ENCODE measurements at regions not wholly inside any gene's neighbourhood (a gene's known extent, or its start where the extent isn't known, plus 50 kb on each side); places are given as distances from the start of the nearest gene placed in this dataset.

GRCh38 chr15:69713726-69714559 lies 261.3 kb downstream of the RPLP1 start:
- H3K4me3 ChIP-seq, result no peak overlapping the region
- H3K9me3 ChIP-seq, result peaks cover 0 to 2% (median 0%) of the 10 kb centered on the region in 4 donors
- TF ChIP-seq POLR2A (IDR thresholded peaks at IDR 0.05), result no peak
- TF ChIP-seq, protein P1, sequence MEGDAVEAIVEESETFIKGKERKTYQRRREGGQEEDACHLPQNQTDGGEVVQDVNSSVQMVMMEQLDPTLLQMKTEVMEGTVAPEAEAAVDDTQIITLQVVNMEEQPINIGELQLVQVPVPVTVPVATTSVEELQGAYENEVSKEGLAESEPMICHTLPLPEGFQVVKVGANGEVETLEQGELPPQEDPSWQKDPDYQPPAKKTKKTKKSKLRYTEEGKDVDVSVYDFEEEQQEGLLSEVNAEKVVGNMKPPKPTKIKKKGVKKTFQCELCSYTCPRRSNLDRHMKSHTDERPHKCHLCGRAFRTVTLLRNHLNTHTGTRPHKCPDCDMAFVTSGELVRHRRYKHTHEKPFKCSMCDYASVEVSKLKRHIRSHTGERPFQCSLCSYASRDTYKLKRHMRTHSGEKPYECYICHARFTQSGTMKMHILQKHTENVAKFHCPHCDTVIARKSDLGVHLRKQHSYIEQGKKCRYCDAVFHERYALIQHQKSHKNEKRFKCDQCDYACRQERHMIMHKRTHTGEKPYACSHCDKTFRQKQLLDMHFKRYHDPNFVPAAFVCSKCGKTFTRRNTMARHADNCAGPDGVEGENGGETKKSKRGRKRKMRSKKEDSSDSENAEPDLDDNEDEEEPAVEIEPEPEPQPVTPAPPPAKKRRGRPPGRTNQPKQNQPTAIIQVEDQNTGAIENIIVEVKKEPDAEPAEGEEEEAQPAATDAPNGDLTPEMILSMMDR (IDR thresholded peaks at IDR 0.05), result no peak
- no peak for TF ChIP-seq EP300 (IDR thresholded peaks at IDR 0.05)
- peaks cover 0 to under 1% (median 0%) of the 10 kb centered on the region in 4 donors for H3K4me1 ChIP-seq
- DNase-seq (ENCODE audit: low spot score in 2 of 2), result no peak
- H3K27me3 ChIP-seq, result no peaks in the 10 kb centered on the region
- H3K27ac ChIP-seq, result no peak overlapping the region
- 81 to 84% methylated on average over 9 of the region's 9 CpGs for WGBS, 2 donors
- H3K36me3 ChIP-seq, result no peaks in the 10 kb centered on the region

- TF ChIP-seq POLR2A (IDR thresholded peaks at IDR 0.05) (no peak), EP300 (IDR thresholded peaks at IDR 0.05) (no peak)
- TF ChIP-seq, protein P1 (IDR thresholded peaks at IDR 0.05), result no peak
- 72 to 77% methylated on average over 2 of the region's 2 CpGs for WGBS, 2 donors
- no peak overlapping the region for H3K27ac ChIP-seq
- H3K27me3 ChIP-seq, result no peaks in the 10 kb centered on the region
- H3K36me3 ChIP-seq, result no peaks in the 10 kb centered on the region
- peaks cover 0 to 9% (median 0%) of the 10 kb centered on the region in 4 donors for H3K4me1 ChIP-seq
- H3K4me3 ChIP-seq, result no peak overlapping the region
- no peak for DNase-seq (ENCODE audit: low spot score in 2 of 2)
- H3K9me3 ChIP-seq, result no peaks in the 10 kb centered on the region
These were observed 262.6 kb downstream of the RPLP1 start for GRCh38 chr15:69715210-69715609.

GRCh38 chr15:69718436-69718835 lies 265.8 kb downstream of the RPLP1 start:
- Histone ChIP-seq H3K27ac (no peak overlapping the region), H3K4me3 (no peak overlapping the region), H3K4me1 (peaks cover 0 to 11% (median 3%) of the 10 kb centered on the region in 4 donors), H3K36me3 (no peaks in the 10 kb centered on the region), H3K27me3 (no peaks in the 10 kb centered on the region), H3K9me3 (no peaks in the 10 kb centered on the region)
- TF ChIP-seq EP300 (IDR thresholded peaks at IDR 0.05), result no peak
- no peak for TF ChIP-seq POLR2A (IDR thresholded peaks at IDR 0.05)
- TF ChIP-seq, protein P1 (IDR thresholded peaks at IDR 0.05), result no peak
- no peak for DNase-seq (ENCODE audit: low spot score in 2 of 2)
- WGBS, 2 donors, result 84 to 90% methylated on average over 2 of the region's 2 CpGs

GRCh38 chr15:69718916-69719315 lies 266.3 kb downstream of the RPLP1 start:
- 44 to 64% methylated on average over 4 of the region's 4 CpGs for WGBS, 2 donors
- TF ChIP-seq EP300 (IDR thresholded peaks at IDR 0.05), result peak; percentile 25 to 78
- TF ChIP-seq, protein P1 (IDR thresholded peaks at IDR 0.05), result no peak
- TF ChIP-seq POLR2A (IDR thresholded peaks at IDR 0.05), result no peak
- Histone ChIP-seq H3K4me1 (peaks cover 0 to 11% (median 4%) of the 10 kb centered on the region in 4 donors), H3K27me3 (no peaks in the 10 kb centered on the region), H3K9me3 (no peaks in the 10 kb centered on the region), H3K4me3 (no peak overlapping the region), H3K36me3 (no peaks in the 10 kb centered on the region), H3K27ac (peak overlapping the region in 2 of 4 donors; percentile 46 to 65)
- DNase-seq (ENCODE audit: low spot score in 2 of 2), result peak in 1 of 2 donors; percentile 52

DNA sequence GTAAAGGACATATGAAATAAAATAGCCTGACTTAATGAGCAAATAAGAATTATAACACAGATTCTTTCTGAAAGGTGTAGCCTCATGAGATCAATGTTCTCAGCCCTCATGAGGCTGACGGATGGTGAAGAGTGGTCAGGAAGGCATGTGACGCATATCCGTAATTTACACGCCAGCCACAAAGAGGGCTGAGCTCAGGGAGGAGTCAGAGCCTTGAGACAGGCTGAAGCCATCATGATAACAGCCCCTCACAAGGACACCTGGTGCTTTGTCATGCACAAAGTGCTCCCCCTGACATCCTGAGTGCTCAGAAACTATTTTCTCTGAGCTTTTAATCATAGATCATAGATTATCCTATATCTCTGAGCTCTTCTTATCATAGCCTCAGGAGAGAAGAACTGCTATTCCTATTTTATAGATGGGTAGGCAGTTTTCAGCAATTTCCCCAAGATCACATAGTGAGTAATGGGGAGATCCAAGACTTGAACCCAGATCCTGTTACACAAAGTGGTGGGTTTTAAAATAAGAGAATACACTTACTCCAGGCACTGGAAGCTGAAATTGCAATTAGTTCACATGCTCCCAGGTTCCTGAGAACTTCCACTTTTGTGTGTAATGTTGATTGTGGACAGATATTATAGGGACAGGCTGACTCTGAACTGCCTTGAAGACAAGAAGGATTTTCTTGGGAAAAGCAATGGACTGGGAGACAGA lies 267.1 kb downstream of the RPLP1 start:
- Histone ChIP-seq H3K36me3 (no peaks in the 10 kb centered on the region), H3K9me3 (no peaks in the 10 kb centered on the region), H3K27ac (peak overlapping the region in 3 of 4 donors; percentile 15 to 65 (median 46)), H3K27me3 (no peaks in the 10 kb centered on the region), H3K4me1 (peaks cover 0 to 11% (median 4%) of the 10 kb centered on the region in 4 donors), H3K4me3 (no peak overlapping the region)
- no peak for TF ChIP-seq EP300 (IDR thresholded peaks at IDR 0.05)
- TF ChIP-seq, protein P1 (IDR thresholded peaks at IDR 0.05), result no peak
- no peak for TF ChIP-seq POLR2A (IDR thresholded peaks at IDR 0.05)
- peak in 1 of 2 donors; percentile 29 for DNase-seq (ENCODE audit: low spot score in 2 of 2)
- 81 to 97% methylated on average over 4 of the region's 4 CpGs for WGBS, 2 donors

All from tibial nerve (tissue), 4 donors.